ENCODE measurements at regions not wholly inside any gene's neighbourhood (a gene's known extent, or its start where the extent isn't known, plus 50 kb on each side); places are given as distances from the start of the nearest gene placed in this dataset.
"Not testable (repeated sequence)": the region's sequence is repeated elsewhere in the genome, so short reads cannot be mapped to it uniquely, and the experiment has no call there.

- peak; percentile 41 for DNase-seq
These were observed 100.4 kb upstream of the SLC1A4 start for GRCh38 chr2:64888591-64889309.

DNA sequence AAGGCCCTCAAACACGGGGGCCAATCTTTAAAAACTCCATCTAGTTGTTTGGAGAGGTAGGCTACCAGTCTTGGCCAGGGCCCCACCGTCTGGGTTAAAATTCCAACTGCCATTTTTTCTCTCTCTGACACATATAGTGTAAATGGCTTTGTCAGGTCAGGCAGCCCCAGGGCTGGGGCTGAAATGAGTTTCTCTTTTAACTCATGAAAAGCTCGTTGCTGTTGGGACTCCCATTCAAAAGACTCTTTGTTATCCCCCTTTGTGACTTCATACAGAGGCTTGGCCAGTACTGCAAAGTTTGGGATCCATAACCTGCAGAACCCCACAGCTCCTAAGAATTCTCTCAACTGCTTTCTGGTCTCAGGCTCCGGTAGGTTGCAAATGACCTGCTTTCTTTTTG lies 99.4 kb upstream of the SLC1A4 start:
- DNase-seq = no peak

DNA sequence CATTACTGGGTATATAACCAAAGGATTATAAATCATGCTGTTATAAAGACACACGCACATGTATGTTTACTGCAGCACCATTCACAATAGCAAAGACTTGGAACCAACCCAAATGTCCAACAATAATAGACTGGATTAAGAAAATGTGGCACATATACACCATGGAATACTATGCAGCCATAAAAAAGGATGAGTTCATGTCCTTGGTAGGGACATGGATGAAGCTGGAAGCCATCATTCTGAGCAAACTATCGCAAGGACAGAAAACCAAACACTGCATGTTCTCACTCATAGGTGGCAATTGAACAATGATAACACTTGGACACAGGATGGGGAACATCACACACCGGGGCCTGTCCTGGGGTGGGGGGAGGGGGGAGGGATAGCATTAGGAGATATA lies 92.6 kb upstream of the SLC1A4 start:
- not testable (repeated sequence) for DNase-seq

GRCh38 chr2:64899081-64899865 lies 89.9 kb upstream of the SLC1A4 start:
- no peak for DNase-seq

- not testable (repeated sequence) for DNase-seq
These were observed 89.3 kb upstream of the SLC1A4 start for GRCh38 chr2:64899876-64900275.

GRCh38 chr2:64904413-64905329 lies 84.5 kb upstream of the SLC1A4 start:
- no peak for DNase-seq

DNA sequence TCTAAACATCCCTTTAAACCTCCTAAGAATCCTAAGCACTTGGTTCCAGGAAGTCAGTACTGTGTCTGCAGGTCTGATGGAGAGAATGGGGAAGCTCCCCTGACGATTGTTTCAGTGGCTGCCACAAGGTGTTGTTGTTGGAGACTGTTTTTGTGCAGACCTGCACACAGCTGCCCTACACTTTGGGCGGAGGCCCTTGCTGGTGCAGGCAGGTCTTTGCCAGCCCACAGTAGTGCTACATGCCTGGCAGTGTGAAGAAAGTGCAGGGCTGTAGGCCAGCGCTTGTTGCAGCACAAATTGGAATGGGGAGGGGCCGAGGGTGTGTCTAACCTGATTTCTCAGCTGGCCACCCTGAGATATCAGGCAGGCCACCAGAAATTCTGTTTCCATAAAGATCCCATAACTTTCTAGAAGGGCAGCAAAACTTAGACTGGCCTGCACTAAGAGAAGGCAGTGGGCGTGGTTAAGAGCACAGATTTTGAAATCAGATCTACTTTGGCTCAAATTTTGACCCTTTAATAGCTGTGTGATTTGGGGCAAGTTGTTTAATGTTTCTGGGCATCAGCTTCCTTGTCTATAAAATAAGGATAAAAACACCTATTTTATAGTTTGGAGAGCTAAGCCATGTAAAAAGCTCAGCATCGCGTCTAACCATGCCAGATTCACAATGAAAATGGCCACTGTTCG lies 83.7 kb upstream of the SLC1A4 start:
- DNase-seq = no peak

DNA sequence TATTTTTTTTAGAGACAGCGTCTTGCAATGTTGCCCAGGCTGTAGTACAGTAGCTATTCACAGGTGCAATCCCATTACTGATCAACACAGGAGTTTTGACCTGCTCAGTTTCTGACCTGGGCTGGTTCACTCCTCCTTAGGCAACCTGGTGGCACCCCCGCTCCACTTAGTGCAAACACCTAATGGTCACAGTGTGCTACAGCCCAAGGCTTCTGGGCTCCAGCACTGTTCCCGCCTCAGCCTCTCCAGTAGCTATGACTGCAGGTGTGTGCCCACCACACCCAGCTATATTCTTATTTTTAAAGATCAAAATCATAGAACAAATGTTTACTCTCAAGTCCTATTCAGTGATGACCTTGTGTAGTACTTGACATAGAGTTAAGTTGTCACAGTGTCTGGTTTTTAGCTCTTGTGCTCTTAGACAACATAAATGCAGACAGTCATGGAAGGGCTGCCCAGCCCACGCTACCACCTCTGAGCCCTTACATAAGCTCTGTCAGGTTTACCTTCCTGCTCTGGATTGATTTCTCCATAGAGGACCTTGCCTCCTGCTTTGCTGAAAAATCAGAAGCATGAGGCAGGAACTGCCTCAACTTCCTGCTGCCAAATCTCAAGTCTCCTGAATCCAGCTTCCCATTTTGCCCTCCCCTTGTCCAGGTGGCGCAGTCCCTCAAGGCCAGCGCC lies 82.2 kb upstream of the SLC1A4 start:
- DNase-seq = no peak

DNA sequence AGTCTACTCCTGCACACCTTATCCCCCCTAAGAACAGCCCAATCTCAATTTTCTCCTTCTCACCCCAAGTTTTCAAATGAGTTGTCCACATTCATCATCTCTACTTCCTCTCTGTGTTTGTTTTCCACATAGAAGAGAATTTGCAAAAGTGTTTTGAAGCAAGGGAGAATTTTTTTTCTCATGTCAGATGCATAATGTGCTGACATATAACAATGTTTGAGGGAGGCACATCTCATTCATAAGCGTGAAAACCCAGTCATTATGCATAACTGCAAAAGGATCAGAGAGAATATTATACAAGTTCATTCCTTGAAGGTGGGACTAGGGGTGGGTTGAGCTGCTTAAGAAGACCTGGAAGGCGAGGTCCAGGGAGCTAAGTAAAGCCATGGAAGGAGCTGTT lies 80.8 kb upstream of the SLC1A4 start:
- DNase-seq = no peak

DNA sequence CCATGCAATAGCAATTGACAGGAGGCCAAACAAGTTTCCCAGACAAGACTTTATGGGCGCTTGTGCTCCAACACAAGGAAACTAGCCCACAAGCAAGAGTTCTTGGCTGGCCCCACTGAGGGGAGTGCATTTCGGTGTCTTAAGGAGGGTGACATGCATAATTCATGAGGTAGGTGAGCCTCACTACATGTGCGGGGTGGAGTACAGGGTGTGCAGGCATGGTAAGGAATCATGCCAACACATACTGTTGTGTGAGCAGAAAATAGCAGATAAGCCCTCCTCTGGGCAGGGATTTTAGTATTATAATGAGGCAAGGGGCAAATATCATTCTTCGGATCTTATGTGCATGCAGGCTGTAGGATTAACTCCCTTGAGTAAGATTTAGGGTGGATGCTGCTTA lies 78.7 kb upstream of the SLC1A4 start:
- no peak for DNase-seq

- DNase-seq = no peak
These were observed 78.2 kb upstream of the SLC1A4 start for GRCh38 chr2:64910972-64911433.

GRCh38 chr2:64913357-64913869 lies 75.8 kb upstream of the SLC1A4 start:
- peak; percentile 55 for DNase-seq

DNA sequence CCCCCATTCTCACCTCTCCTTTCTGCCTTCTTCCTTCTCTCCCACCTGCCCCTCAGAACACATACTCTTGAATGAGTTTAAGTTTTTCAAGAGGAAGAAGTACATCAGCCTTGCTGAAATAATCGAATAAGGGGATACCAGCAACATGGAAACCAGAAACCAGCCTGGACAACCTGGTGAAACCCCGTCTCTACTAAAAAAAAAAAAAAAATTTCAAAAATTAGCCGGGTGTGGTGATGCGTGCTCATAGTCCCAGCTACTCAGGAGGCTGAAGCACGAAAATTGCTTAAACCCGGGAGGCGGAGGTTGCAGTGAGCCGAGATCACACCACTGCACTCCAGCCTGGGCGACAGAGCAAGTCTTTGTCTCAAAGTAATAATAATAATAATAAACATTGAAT lies 75.0 kb upstream of the SLC1A4 start:
- DNase-seq = no peak

- peak; percentile 16 for DNase-seq
These were observed 74.3 kb upstream of the SLC1A4 start for GRCh38 chr2:64914735-64915509.

DNA sequence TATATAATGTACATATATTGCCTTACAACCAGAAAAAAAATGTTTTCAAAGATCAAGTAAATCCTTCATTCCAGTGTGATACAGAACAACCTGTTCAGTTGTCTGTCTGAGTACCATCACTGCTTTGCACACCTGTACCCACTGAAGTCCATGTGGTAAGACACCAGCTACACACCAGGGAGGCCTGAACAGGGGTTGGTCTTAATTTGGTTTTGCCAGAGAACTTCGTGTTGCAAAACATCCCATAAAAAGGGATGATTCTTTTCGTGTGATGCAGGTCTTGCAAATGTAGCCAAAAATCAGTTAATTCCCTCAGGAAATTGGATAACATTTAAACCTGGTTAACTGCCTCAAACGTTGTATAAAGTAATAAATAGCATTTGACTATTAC lies 73.7 kb upstream of the SLC1A4 start:
- no peak for DNase-seq

DNA sequence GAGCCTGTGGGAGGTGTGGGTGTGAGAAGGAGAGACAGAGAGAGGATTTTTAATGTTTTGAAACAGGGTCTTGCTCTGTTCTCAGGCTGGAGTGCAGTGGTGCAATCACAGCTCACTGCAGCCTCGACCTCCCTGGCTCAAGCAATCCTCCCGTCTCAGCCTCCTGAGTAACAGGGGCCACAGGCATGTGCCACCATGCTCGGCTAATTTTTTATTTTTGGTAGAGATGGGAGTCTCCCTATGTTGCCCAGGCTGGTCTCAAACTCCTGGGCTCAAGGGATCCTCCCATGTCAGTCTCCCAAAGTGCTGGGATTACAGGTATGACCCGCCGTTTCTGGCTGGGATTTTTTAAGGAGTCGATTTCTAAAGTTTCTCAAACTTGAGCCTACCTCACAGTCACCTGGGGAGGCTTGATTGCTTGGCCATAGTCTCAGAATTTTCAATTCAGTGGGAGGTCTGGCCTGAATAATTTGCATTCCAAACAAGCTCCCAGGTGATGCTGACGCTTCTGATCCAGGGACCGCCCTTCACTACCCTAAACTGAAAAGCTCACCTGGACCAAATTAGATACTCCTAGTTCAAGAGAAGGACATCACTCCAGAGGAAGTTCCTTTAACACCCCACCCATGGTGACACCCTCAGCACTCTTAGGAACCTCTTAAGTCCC lies 70.8 kb upstream of the SLC1A4 start:
- DNase-seq = no peak

DNA sequence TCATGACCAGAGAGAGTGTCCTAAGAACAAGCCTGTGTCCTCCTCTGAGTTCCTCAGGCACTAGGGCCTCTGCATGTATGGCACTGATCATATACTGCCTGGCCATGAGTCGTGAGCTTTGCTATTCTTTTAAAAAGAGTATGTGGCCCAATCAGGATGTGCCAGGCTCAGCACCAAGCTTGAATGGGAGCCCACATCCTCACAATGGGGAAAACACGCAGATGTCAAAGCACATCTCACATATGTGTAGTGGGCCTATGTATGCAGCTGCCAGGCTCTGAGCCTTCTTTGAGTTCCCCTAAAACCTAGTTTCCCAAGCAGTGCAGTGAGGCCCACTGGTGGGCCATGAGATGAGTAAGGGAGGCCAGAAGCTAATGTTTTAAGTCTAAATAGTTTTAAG lies 69.9 kb upstream of the SLC1A4 start:
- DNase-seq = no peak

DNA sequence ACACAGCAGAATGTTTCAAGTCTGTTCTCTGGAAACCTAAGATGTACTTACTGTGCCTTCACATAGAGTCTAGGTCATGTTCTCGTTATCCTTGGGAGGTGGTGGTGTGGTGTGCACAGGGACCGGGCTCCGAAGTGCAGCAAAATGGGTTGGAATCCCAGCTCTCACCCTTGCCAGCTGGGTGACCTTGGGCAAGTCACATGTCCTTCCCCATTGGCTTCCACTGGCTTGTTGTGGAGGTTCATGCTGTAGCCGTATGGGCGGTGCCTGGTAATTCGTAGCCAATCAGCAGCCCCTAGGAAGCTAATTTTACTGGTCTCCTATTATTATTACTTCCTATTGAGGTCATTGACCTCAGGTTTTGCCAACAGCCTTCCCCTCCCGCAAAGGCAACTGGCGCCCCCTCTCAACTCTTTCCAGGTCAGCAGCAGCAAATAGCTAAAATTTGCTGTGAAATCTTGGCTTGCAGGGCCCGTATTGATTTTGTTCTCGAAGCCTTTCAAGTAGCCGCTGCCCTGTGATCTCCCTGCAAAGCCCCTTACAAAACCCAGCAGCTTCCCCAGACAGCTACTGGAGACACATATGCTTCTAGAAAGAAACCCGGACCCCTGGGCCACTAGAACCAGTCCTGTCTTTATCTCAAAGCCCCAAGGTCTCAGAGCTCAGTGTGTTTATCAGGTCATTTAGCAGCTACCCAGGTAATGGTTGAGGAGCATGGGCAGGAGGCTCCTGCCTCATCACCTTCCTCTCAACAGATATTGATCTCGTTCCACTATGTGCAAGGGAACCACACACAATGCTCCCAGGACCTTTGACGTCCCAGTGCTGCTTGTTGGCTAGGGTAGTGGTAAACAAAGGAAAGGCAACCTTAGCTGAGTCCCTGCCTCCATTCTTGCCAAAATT lies 66.5 kb upstream of the SLC1A4 start:
- DNase-seq = no peak

DNA sequence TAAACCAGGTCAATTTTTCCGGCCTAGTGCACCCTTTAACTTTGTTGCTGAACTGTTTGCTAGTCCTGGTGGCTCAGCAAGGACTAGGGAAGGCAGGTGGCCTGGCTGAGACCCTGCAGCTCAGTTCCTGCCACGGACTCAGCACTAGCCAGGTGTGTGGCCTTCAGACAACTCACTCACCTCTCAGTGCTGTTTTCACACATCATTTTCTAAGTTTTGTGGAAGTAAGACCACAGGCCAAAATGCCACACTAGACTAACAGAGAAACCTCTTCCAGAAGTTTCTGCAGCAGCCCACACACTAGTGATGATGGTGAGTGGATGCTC lies 65.9 kb upstream of the SLC1A4 start:
- DNase-seq = no peak
